HG03159 (cell line): ENCODE measurements at regions not wholly inside any gene's neighbourhood (a gene's known extent, or its start where the extent isn't known, plus 50 kb on each side); places are given as distances from the start of the nearest gene placed in this dataset.

Source experiments
- ATAC-seq: cut with Tn5 transposase; IDR thresholded peaks from one replicate; pipeline ENCODE4 v1.9.1; 2021; ENCODE audit warnings: mild to moderate bottlenecking, moderate library complexity; ENCODE audit not compliant: unreplicated experiment

- ATAC-seq, result no peak
These were observed 345.4 kb upstream of the NCAM2 start for GRCh38 chr21:20652846-20653245.

DNA sequence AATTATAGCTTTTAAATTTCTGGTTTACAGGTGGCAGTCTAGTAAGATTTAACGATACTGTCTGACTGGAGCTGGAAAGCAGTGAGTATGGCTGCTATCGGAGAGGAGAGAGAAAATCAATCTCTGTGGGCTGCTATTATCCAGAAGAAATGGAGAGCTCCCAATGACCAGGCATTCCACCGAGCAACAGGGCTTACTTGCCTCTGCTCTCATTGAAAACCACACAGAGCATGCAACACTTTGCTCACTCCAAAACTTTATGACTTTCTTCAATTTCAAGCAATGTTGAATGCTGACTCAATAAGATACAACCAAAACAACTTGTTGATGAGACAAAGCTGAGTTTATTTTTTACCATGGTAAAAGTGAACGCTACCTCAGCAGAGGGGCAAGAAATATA, 337.0 kb upstream of the NCAM2 start:
- no peak for ATAC-seq

DNA sequence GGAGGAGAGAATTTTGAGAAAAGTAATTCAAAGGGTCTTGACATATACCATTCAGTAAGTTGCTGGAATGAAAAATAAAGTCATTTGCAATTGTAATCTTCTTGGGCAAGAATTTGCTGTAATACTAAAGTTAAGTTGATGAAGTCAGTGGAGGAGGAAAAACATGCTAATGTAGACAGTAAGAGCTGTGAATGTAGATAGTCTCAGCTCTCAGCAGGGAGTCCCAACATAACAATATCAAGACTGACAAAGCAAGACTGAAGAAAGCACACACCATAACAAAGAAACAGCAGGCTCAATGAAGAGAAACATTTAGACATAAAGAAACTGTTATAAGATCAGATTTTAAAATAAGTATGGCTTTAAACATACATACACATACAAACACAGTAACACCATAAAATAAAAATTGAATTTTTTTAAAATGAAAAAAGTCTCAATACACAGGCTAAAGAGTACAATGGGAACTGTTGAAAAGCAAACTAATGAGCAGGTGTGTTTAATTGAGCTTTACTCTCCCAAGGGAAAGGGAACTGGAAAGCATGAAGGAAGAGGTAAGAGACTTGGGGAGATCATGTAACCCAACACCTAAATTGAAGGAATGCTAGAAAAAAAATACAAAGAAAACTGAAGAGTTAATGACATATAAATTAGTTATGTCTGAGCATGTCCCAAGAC, 336.3 kb upstream of the NCAM2 start:
- ATAC-seq, result no peak

DNA sequence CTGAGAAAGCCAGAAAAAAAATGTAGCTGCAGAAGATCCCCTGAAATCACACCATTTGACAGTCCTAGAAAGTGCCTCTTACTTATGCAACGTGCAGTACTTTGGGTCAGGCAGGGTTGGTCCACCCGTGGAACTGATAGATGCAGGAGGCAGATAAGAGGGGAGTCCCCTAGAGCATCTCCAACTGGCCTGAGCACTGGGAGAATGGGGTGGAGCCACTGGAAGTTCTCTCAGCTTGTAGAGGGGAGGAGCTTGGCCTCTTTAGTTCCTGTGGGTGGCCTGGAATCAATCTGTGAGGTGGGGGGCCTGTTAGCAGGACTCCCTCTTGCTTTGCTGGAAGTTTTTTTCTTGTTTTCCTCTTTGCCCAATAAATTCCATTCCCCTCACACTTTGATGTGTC, 335.7 kb upstream of the NCAM2 start:
- ATAC-seq, result no peak

DNA sequence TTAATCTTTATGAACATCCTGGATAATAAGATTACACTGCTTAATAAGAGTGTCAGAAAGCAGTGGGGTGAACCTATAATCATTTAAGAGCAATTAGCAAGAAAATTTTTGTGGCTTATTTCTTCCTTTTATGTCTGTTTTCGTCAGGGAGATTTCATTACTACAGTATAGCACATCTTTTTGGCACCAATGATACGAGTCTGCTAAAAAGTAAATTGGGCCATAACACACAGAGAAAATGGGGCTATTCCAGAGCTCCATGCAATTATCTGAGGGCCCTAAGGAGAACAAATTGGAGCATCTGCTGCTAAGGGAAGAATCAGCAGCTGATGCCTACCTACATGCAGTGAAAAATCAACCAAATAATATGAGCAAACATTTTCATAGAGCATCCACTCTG, 330.3 kb upstream of the NCAM2 start:
- no peak for ATAC-seq

DNA sequence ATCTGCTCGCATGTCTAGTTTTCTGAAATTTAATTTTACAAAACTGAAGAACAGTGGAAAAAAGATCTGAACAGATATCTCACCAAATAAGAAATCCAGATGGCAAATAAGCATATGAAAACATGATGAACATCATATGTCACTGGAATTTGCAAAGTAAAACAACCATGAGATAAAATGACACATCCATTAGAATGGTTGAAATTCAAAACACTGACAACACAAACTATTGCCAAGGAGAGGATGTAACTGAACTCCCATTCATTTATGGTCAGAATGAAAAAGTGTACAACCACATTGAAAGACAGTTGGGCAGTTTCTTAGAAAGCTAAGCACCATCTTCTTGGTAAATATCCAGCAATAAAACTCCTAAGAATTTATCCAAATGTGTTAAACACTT, 312.7 kb upstream of the NCAM2 start:
- no peak for ATAC-seq

GRCh38 chr21:20698585-20698984, 299.6 kb upstream of the NCAM2 start:
- no peak for ATAC-seq

DNA sequence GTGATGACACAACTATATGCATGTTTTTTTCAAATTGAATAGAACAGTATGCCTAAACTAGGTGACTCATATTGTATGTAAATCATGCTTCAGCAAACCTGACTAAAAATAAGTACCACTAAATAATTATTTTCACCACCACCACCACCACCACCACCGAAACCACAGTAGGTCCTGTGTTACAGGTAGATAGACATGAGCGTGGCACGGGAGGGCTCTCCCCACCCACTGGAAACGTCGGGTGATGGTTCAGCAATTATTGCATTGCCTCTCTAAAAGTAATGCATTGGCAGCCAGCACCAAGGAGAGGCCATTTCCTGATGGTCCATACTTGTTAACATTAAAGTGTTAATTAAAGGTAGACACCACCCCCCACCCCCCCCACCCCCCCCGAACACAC, 297.0 kb upstream of the NCAM2 start:
- no peak for ATAC-seq

- no peak for ATAC-seq
These were observed 295.0 kb upstream of the NCAM2 start for GRCh38 chr21:20703112-20703767.

GRCh38 chr21:20720623-20721022, 277.6 kb upstream of the NCAM2 start:
- ATAC-seq, result no peak

- ATAC-seq, result no peak
These were observed 277.1 kb upstream of the NCAM2 start for GRCh38 chr21:20721151-20721550.

GRCh38 chr21:20728691-20729090, 269.5 kb upstream of the NCAM2 start:
- no peak for ATAC-seq

DNA sequence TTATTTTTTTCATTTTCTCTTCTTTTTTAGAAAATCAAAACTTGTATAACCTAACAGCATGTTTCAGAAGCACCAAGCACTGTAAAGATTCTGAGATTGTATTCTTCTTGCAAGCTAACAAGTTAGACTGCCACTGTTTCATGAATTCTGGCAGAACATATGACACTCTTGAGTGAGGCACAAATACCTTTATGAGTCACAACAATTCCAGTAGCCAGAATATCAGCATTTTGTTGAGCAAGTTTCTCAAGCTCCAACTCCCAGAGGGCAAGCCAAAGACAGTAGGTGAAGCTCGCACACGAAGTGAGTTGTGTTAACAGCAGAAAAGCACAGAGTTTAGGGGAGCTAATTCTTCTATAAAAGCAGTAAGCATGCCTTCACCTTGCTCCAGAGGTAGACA, 268.8 kb upstream of the NCAM2 start:
- ATAC-seq, result no peak

DNA sequence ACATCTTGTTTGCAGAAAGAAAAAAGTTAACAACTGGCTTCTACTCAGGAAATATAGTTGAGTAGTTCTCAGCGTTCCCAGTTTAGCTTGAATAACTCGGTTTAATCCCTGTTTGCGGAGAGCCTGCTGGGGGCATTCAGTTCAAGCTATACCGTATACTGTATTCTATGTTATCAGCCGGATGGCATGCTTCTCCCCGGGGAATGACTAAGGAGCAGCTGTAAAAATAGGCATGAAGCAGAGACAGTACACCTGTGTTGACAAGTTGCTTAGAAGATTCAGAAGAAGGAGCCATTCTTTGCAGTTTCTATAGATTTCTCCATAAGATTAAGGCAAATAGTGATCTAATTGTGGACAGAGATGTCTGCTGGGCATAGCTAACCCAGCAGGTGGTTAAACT, 267.8 kb upstream of the NCAM2 start:
- no peak for ATAC-seq

DNA sequence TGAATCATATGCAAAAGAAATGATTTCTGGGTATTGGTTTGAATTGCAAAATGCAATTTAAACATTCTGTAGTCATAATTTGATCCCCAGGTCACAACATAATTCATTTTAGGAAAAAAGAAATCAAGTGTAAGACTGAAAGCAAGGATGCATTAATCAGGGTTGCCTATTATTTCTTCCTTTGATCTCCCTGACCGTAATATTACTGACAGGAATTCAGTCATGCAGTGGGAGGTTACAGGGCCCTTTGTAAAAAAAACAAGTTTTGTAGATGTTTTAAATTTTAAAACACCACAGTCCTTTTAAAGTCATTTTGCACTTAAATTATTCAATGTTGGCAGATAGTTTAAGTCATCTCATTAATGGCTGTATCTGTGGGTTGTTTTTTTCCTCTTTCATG, 263.0 kb upstream of the NCAM2 start:
- ATAC-seq, result no peak

GRCh38 chr21:20737227-20737913, 260.8 kb upstream of the NCAM2 start:
- ATAC-seq, result no peak

GRCh38 chr21:20739421-20739820, 258.8 kb upstream of the NCAM2 start:
- no peak for ATAC-seq

- ATAC-seq, result no peak
These were observed 256.8 kb upstream of the NCAM2 start for GRCh38 chr21:20741445-20741844.

- no peak for ATAC-seq
These were observed 238.0 kb upstream of the NCAM2 start for GRCh38 chr21:20760221-20760620.

GRCh38 chr21:20774737-20775136, 223.5 kb upstream of the NCAM2 start:
- no peak for ATAC-seq

DNA sequence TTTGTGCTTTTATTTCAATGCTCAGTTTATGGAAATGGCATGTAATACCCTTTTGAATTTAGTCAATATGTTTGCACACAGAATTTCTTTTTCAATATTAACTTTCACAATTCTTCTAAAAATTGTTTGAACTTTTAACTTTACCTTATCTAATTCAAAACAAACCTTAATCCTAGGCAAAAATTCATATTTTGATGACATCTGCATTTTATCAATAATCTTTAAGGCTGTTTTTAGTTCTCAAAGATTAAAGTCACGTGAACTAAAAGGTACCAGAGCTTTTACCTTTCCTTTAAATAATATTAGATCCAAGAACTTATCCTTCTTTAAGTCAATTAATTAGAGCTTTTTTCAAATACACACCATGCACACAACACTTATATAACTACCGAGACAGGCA, 218.9 kb upstream of the NCAM2 start:
- ATAC-seq, result no peak

GRCh38 chr21:20783611-20784010, 214.6 kb upstream of the NCAM2 start:
- no peak for ATAC-seq
